A549 (cell line): ENCODE measurements at regions not wholly inside any gene's neighbourhood (a gene's known extent, or its start where the extent isn't known, plus 50 kb on each side); places are given as distances from the start of the nearest gene placed in this dataset.

ENCODE experiments used
- ATAC-seq, 2 experiments: fragments of 200-7000 bp in 1 of 2; fragments of >200 bp in 1 of 2; cut with Nextera tagmentation in 1 of 2; cut with Tn5 transposase in 1 of 2; 3 replicates each; pipeline versions ENCODE4 v1.8.0 to v1.9.1; 2018 to 2020; ENCODE audit warnings: mild to moderate bottlenecking in 1 of 2, moderate library complexity in 1 of 2
- CTCF ChIA-PET: fragments of 300-600 bp; sonication (Branson Sonifier 250); formaldehyde crosslinking; extraction: SDS; loops from one replicate; lab custom pipeline; 2021; ENCODE audit warnings: antibody characterized with exemption, inconsistent platforms; lab: Yijun Ruan, JAX
- POLR2A ChIA-PET: fragments of 350-600 bp; formaldehyde crosslinking; extraction: SDS; loops from one replicate; lab custom pipeline; 2021; ENCODE audit warnings: antibody characterized with exemption, inconsistent platforms; lab: Yijun Ruan, JAX
- DNase-seq, 2 experiments: peaks; one replicate each; pipeline versions ENCODE4 v3.0.0 to v3.0.0-alpha.2; 2011 to 2016; ENCODE audit warnings: low read depth in 1 of 2, low spot score in 1 of 2
- FAIRE-seq: peaks from 2 replicates; lab custom pipeline; 2011; peaks lifted over from hg19 to GRCh38; lab: Jason Lieb, UNC
- H3K27ac ChIP-seq, 2 experiments: fragments of >200 bp; sonication (Bioruptor Twin); formaldehyde crosslinking; 3 replicates each; pipeline ENCODE4 v1.5.1; 2016 to 2017
- H3K4me1 ChIP-seq: fragments of >200 bp; sonication (Bioruptor Twin); formaldehyde crosslinking; 3 replicates; pipeline ENCODE4 v1.6.1; 2016
- H3K4me2 ChIP-seq: fragments of >200 bp; sonication (Bioruptor Twin); formaldehyde crosslinking; 3 replicates; pipeline ENCODE4 v1.6.1; 2016
- H3K4me3 ChIP-seq: fragments of >200 bp; sonication (Bioruptor Twin); formaldehyde crosslinking; 3 replicates; pipeline ENCODE4 v1.5.1; 2016
- H3K9me3 ChIP-seq: fragments of >200 bp; sonication (Bioruptor Twin); formaldehyde crosslinking; 3 replicates; pipeline ENCODE4 v1.6.1; 2016
- CBX8 ChIP-seq: fragments of 200-600 bp; sonication (generic); IDR thresholded peaks from 2 replicates; pipeline ENCODE4 v1.6.1; 2016
- CHD4 ChIP-seq: fragments of 200-600 bp; sonication (generic); IDR thresholded peaks from 2 replicates; pipeline ENCODE4 v1.6.1; 2016; ENCODE audit warnings: antibody characterized with exemption, mild to moderate bottlenecking, borderline replicate concordance
- CTCF ChIP-seq: fragments of >200 bp; sonication (Bioruptor Twin); formaldehyde crosslinking; IDR thresholded peaks from 3 replicates; pipeline ENCODE4 v1.5.1; 2016
- ELK1 ChIP-seq: fragments of 150-350 bp; IDR thresholded peaks from 2 replicates; pipeline ENCODE4 v1.6.1; 2014; ENCODE audit warnings: low read depth, mild to moderate bottlenecking, low read length
- HEYL ChIP-seq: fragments of 250-450 bp; sonication (Bioruptor Pico); IDR thresholded peaks from 2 replicates; pipeline ENCODE4 v1.8.0; 2021; ENCODE audit warnings: mild to moderate bottlenecking, moderate library complexity
- JUN ChIP-seq, 2 experiments: fragments of >200 bp; sonication (Bioruptor Twin); formaldehyde crosslinking; IDR thresholded peaks; 2 replicates in 1 of 2; 3 replicates in 1 of 2; pipeline ENCODE4 v1.6.1; 2016 to 2017
- JUNB ChIP-seq: fragments of >200 bp; sonication (Bioruptor Twin); formaldehyde crosslinking; IDR thresholded peaks from 2 replicates; pipeline ENCODE4 v1.6.1; 2016
- KDM1A ChIP-seq: fragments of 200-600 bp; sonication (generic); IDR thresholded peaks from 2 replicates; pipeline ENCODE4 v1.6.1; 2016; ENCODE audit warnings: low read depth, mild to moderate bottlenecking
- MAFK ChIP-seq: fragments of 450-650 bp; IDR thresholded peaks from 2 replicates; pipeline ENCODE4 v1.6.1; 2014; ENCODE audit not compliant: partially characterized antibody
- MAZ ChIP-seq: fragments of 150-350 bp; IDR thresholded peaks from 2 replicates; pipeline ENCODE4 v1.6.1; 2014; ENCODE audit warnings: antibody characterized with exemption, low read depth, low read length, borderline replicate concordance
- MYC ChIP-seq: IDR thresholded peaks from 2 replicates; pipeline ENCODE4 v1.6.1; 2012; ENCODE audit warnings: mild to moderate bottlenecking, inconsistent platforms, low read length, improper control_type of control experiment, borderline replicate concordance
- PBX3 ChIP-seq: IDR thresholded peaks from 2 replicates; pipeline ENCODE4 v1.6.1; 2012
- PHF8 ChIP-seq: fragments of 200-600 bp; sonication (generic); IDR thresholded peaks from 2 replicates; pipeline ENCODE4 v1.6.1; 2016; ENCODE audit warnings: low read depth, mild to moderate bottlenecking, antibody characterized with exemption, moderate library complexity, borderline replicate concordance
- RARB ChIP-seq: fragments of 250-450 bp; sonication (Bioruptor Pico); IDR thresholded peaks from 2 replicates; pipeline ENCODE4 v1.8.0; 2021; ENCODE audit warnings: mild to moderate bottlenecking, moderate library complexity
- REST ChIP-seq: fragments of 200-600 bp; sonication (generic); IDR thresholded peaks from 2 replicates; pipeline ENCODE4 v1.6.1; 2016; ENCODE audit warnings: antibody characterized with exemption, mild to moderate bottlenecking, moderate library complexity
- TFCP2L1 ChIP-seq: fragments of 250-450 bp; sonication (Bioruptor Pico); IDR thresholded peaks from 2 replicates; pipeline ENCODE4 v1.5.0; 2021; ENCODE audit warnings: mild to moderate bottlenecking
- USF2 ChIP-seq: fragments of 450-650 bp; IDR thresholded peaks from 2 replicates; pipeline ENCODE4 v1.6.1; 2014; ENCODE audit warnings: antibody characterized with exemption
- ZNF302 ChIP-seq: fragments of 250-450 bp; sonication (Bioruptor Pico); IDR thresholded peaks from 2 replicates; pipeline ENCODE4 v1.9.0; 2021; ENCODE audit warnings: inconsistent platforms, mild to moderate bottlenecking, moderate library complexity
- ZSCAN20 ChIP-seq: fragments of 250-450 bp; sonication (Bioruptor Pico); IDR thresholded peaks from 2 replicates; pipeline ENCODE4 v1.8.0; 2022; ENCODE audit warnings: mild to moderate bottlenecking, moderate library complexity
- WGBS: methylation state at CpG from one replicate; pipeline ENCODE4 v1.1.6; 2017; ENCODE audit errors: missing lambda C conversion rate; 5-methylcytosine and 5-hydroxymethylcytosine counted together

- POLR2A ChIA-PET = no interaction called here
- DNase-seq (no peak), FAIRE-seq (no peak), ATAC-seq (no peak)
- Histone ChIP-seq H3K4me3 (no peak overlapping the region), H3K4me1 (no peaks in the 10 kb centered on the region), H3K27ac (no peak overlapping the region), H3K9me3 (no peaks in the 10 kb centered on the region), H3K4me2 (no peak overlapping the region)
- CTCF ChIA-PET = no interaction called here
- 0% methylated on average over 1 of the region's 1 CpG for WGBS
- no peak for TF ChIP-seq CHD4
- TF ChIP-seq USF2 = no peak
- TF ChIP-seq ELK1 = no peak
- TF ChIP-seq MAFK = no peak
- no peak for TF ChIP-seq RARB (CRISPR knock-in tag)
- no peak for TF ChIP-seq CTCF
- TF ChIP-seq ZNF302 = no peak
- TF ChIP-seq JUN (IDR thresholded peaks at IDR 0.05) = no peak
- no peak for TF ChIP-seq REST
- TF ChIP-seq KDM1A = no peak
These were observed 96.6 kb upstream of the GMNC start for GRCh38 chr3:190959077-190959476.

GRCh38 chr3:190941694-190942260 is 79.3 kb upstream of the GMNC start:
- no peaks in the 10 kb centered on the region for H3K9me3 ChIP-seq
- ChIA-PET CTCF (no interaction called here), POLR2A (no interaction called here)
- FAIRE-seq (no peak), ATAC-seq (no peak), DNase-seq (no peak)
- H3K27ac ChIP-seq = no peak overlapping the region
- WGBS = 17% methylated on average over 5 of the region's 5 CpGs
- no peak overlapping the region for H3K4me2 ChIP-seq
- H3K4me3 ChIP-seq = no peak overlapping the region
- H3K4me1 ChIP-seq = no peaks in the 10 kb centered on the region
- TF ChIP-seq USF2 (no peak), TFCP2L1 (CRISPR knock-in tag) (no peak), JUNB (no peak), HEYL (CRISPR knock-in tag) (no peak), PBX3 (no peak), RARB (CRISPR knock-in tag) (no peak), KDM1A (no peak), REST (no peak), CTCF (no peak), PHF8 (no peak), MYC (no peak), CBX8 (no peak), MAZ (no peak), ZSCAN20 (no peak)
